SU-DHL-6 (cell line): ENCODE measurements at regions not wholly inside any gene's neighbourhood (a gene's known extent, or its start where the extent isn't known, plus 50 kb on each side); places are given as distances from the start of the nearest gene placed in this dataset.

ENCODE experiments used
- H2AFZ ChIP-seq: fragments of 200-600 bp; sonication (generic); 2 replicates; pipeline ENCODE4 v1.6.1; 2014; ENCODE audit warnings: low read depth, mild to moderate bottlenecking, moderate library complexity, mixed read lengths, antibody characterized with exemption, low read length; ENCODE audit not compliant: severe bottlenecking
- H3F3A ChIP-seq: fragments of 200-600 bp; shearing (Covaris generic); 2 replicates; pipeline ENCODE4 v1.6.0; 2016; ENCODE audit warnings: antibody characterized with exemption, mild to moderate bottlenecking; ENCODE audit not compliant: insufficient read depth
- H3K27ac ChIP-seq: fragments of 200-600 bp; sonication (generic); 2 replicates; pipeline ENCODE4 v1.5.1; 2016; ENCODE audit warnings: low read depth, mild to moderate bottlenecking, low read length, moderate library complexity, mixed read lengths
- H3K27me3 ChIP-seq: fragments of 200-600 bp; sonication (generic), shearing (Covaris generic); 2 replicates; pipeline ENCODE4 v1.6.0; 2014; ENCODE audit warnings: mild to moderate bottlenecking, low read length
- H3K36me3 ChIP-seq: fragments of 200-600 bp; sonication (generic); 2 replicates; pipeline ENCODE4 v1.6.1; 2014; ENCODE audit warnings: mild to moderate bottlenecking, low read length, mixed read lengths
- H3K4me2 ChIP-seq: fragments of 300-600, 200-600 bp; shearing (Covaris generic), sonication (generic); 2 replicates; pipeline ENCODE4 v1.6.0; 2014; ENCODE audit warnings: low read length, low read depth, mild to moderate bottlenecking; ENCODE audit not compliant: poor library complexity, severe bottlenecking
- H3K4me3 ChIP-seq: fragments of 200-600 bp; sonication (generic); 2 replicates; pipeline ENCODE4 v1.5.1; 2014; ENCODE audit warnings: antibody characterized with exemption, low read length, mild to moderate bottlenecking, mixed read lengths; ENCODE audit not compliant: insufficient read depth, poor library complexity, severe bottlenecking
- H3K79me2 ChIP-seq: fragments of 200-600 bp; sonication (generic); 2 replicates; pipeline ENCODE4 v1.6.1; 2014; ENCODE audit warnings: mild to moderate bottlenecking, low read length, moderate library complexity; ENCODE audit not compliant: insufficient read depth
- H3K9ac ChIP-seq: fragments of 200-600 bp; sonication (generic); 2 replicates; pipeline ENCODE4 v1.7.0; 2014; ENCODE audit warnings: mild to moderate bottlenecking, low read length
- H3K9me2 ChIP-seq: fragments of 200-600 bp; sonication (generic); replicated peaks from 2 replicates; pipeline ENCODE4 v1.6.1; 2014; ENCODE audit warnings: low read length; ENCODE audit not compliant: insufficient read depth
- H3K9me3 ChIP-seq: fragments of 200-600 bp; sonication (generic); 2 replicates; pipeline ENCODE4 v1.6.1; 2014; ENCODE audit warnings: low read length, mixed read lengths; ENCODE audit not compliant: insufficient read depth
- H4K20me1 ChIP-seq: fragments of 200-600 bp; sonication (generic); 2 replicates; pipeline ENCODE4 v1.6.1; 2014; ENCODE audit warnings: low read depth, mild to moderate bottlenecking, antibody characterized with exemption, low read length, moderate library complexity, mixed read lengths
- CTCF ChIP-seq: fragments of 200-600 bp; sonication (generic); IDR thresholded peaks from one replicate; pipeline ENCODE4 v1.5.1; 2017; ENCODE audit warnings: antibody characterized with exemption, mild to moderate bottlenecking, low read length, moderate library complexity; ENCODE audit not compliant: insufficient read depth, poor library complexity, severe bottlenecking
- EZH2phosphoT487 ChIP-seq: fragments of 200-600 bp; sonication (generic), shearing (Covaris generic); conservative IDR thresholded peaks from 2 replicates; pipeline ENCODE4 v1.6.1; 2018; ENCODE audit warnings: mild to moderate bottlenecking, antibody characterized with exemption, low read length, moderate library complexity, mixed read lengths

GRCh38 chr14:83425138-83425537 is 1891.5 kb upstream of the SEL1L start:
- Histone ChIP-seq H3K36me3 (no peaks in the 10 kb centered on the region), H4K20me1 (no peaks in the 10 kb centered on the region), H3K9me3 (no peaks in the 10 kb centered on the region), H3K4me2 (no peak overlapping the region), H3K4me3 (no peak overlapping the region), H3K27ac (no peak overlapping the region), H3K27me3 (no peaks in the 10 kb centered on the region), H2AFZ (no peak overlapping the region), H3K9ac (no peak overlapping the region), H3K9me2 (no peaks in the 10 kb centered on the region), H3F3A (no peaks in the 10 kb centered on the region), H3K79me2 (no peaks in the 10 kb centered on the region)
- TF ChIP-seq CTCF (no peak), EZH2phosphoT487 (no peak)

- no peak overlapping the region for H2AFZ ChIP-seq
- H3F3A ChIP-seq, result no peaks in the 10 kb centered on the region
- no peak overlapping the region for H3K9ac ChIP-seq
- no peak overlapping the region for H3K27ac ChIP-seq
- H3K79me2 ChIP-seq, result no peaks in the 10 kb centered on the region
- H3K36me3 ChIP-seq, result no peaks in the 10 kb centered on the region
- no peaks in the 10 kb centered on the region for H3K27me3 ChIP-seq
- no peaks in the 10 kb centered on the region for H4K20me1 ChIP-seq
- H3K4me2 ChIP-seq, result no peak overlapping the region
- H3K9me2 ChIP-seq, result no peaks in the 10 kb centered on the region
- TF ChIP-seq EZH2phosphoT487 (no peak), CTCF (no peak)
- H3K4me3 ChIP-seq, result no peak overlapping the region
- no peaks in the 10 kb centered on the region for H3K9me3 ChIP-seq
Observed at GRCh38 chr14:83425706-83426105, 1892.1 kb upstream of the SEL1L start.

GRCh38 chr14:83433618-83434017 is 1900.0 kb upstream of the SEL1L start:
- H3K9ac ChIP-seq, result no peak overlapping the region
- H3K4me3 ChIP-seq, result no peak overlapping the region
- no peak overlapping the region for H3K27ac ChIP-seq
- no peak overlapping the region for H3K4me2 ChIP-seq
- TF ChIP-seq EZH2phosphoT487 (no peak), CTCF (no peak)
- no peaks in the 10 kb centered on the region for H3K36me3 ChIP-seq
- no peaks in the 10 kb centered on the region for H3K9me3 ChIP-seq
- no peak overlapping the region for H2AFZ ChIP-seq
- no peaks in the 10 kb centered on the region for H3K79me2 ChIP-seq
- H4K20me1 ChIP-seq, result no peaks in the 10 kb centered on the region
- H3K9me2 ChIP-seq, result no peaks in the 10 kb centered on the region
- H3F3A ChIP-seq, result no peaks in the 10 kb centered on the region
- no peaks in the 10 kb centered on the region for H3K27me3 ChIP-seq

GRCh38 chr14:83441801-83442200 is 1908.1 kb upstream of the SEL1L start:
- H3K27ac ChIP-seq, result no peak overlapping the region
- no peaks in the 10 kb centered on the region for H3K9me3 ChIP-seq
- no peak overlapping the region for H3K4me3 ChIP-seq
- H3K36me3 ChIP-seq, result no peaks in the 10 kb centered on the region
- no peaks in the 10 kb centered on the region for H3K79me2 ChIP-seq
- no peak overlapping the region for H2AFZ ChIP-seq
- H3K9ac ChIP-seq, result no peak overlapping the region
- H3K4me2 ChIP-seq, result no peak overlapping the region
- no peaks in the 10 kb centered on the region for H3K27me3 ChIP-seq
- no peaks in the 10 kb centered on the region for H3K9me2 ChIP-seq
- H4K20me1 ChIP-seq, result no peaks in the 10 kb centered on the region
- no peaks in the 10 kb centered on the region for H3F3A ChIP-seq
- no peak for TF ChIP-seq CTCF
